Kasumi-1 (cell line): ENCODE measurements at regions not wholly inside any gene's neighbourhood (a gene's known extent, or its start where the extent isn't known, plus 50 kb on each side); places are given as distances from the start of the nearest gene placed in this dataset.

Experiments used
- DNase-seq, 2 experiments: peaks; one replicate each; lab custom pipeline; 2025; lab: John Stamatoyannopoulos, UW

GRCh38 chr10:58996866-58997265, 179.6 kb upstream of the PHYHIPL start:
- no peak for DNase-seq

- no peak for DNase-seq
Observed at GRCh38 chr10:58998924-58999713, 177.3 kb upstream of the PHYHIPL start.

GRCh38 chr10:59000162-59000825, 176.1 kb upstream of the PHYHIPL start:
- DNase-seq: no peak

GRCh38 chr10:59002011-59002410, 174.4 kb upstream of the PHYHIPL start:
- DNase-seq: no peak

GRCh38 chr10:59003203-59003602, 173.2 kb upstream of the PHYHIPL start:
- no peak for DNase-seq

GRCh38 chr10:59004392-59004791, 172.1 kb upstream of the PHYHIPL start:
- no peak for DNase-seq

DNA sequence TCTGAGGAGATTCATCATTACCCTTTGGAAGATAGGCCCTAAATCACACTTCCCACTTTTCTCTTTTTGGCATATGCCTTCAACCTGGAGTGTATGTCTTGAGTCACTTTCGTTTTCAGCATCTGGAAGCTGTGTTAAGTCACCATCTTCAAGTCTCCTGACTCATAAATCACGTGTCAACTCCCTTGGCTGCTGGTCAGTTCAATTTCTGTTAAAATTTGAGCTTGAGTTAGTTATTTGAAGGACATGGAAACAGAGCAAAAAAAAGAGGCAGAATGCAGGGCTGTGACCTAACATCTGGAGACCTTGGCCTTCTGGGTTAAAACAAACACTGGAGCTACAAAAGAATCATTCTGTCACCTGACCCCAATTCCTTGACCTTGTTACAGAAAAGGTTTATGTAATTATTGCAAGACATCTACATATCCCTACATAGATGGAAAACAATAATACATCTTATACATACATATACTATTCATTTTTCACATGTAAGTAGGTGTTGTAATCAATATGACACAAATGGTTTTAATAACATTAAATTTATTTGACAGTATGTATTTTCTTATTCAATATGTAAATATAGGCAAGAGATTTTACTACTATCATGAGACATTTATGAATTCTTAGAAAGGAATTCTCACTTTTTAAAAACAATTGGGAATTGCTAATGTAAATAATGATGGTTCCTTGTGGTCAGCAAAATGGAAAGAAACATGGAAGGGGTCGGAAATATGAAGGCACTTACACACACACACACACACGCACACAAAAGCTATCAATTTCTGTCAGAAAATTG, 169.7 kb upstream of the PHYHIPL start:
- no peak for DNase-seq

DNA sequence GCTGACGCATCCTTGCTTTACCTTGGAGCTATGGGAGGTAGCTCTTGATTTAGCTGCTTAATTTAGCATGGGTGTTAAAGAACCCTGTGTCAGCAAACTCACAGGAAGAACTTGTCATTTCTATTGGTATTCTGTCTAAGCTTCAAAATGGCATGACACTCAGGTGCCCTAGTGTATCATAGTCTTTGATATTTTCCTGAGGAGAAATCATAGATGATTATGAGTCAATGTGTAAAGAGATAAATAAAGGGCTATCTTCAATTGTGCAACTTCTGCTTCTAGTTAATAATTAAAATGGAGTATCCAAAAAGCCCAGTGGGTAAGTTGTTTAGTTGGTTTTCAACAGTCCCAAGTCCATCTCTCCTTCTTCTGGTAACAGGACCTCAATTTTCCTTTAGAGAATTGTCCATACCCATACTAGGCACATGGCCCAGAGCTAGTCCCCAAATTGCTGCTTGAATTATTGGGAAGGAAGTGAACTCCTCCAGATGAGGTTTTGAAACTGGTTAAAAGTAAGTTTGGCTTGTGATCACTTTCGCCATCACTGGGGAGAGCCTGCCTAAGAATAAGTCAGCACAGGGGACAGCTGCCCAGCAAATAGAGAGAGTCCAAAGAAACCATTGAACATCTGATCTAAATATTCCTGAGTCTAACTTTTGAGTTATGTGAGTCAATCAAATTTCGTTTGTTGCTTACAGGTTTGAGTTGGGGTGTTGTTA, 169.0 kb upstream of the PHYHIPL start:
- DNase-seq: peak in 1 of 2 experiments; percentile 23

- DNase-seq: no peak
Observed at GRCh38 chr10:59008452-59008851, 168.0 kb upstream of the PHYHIPL start.

- DNase-seq: no peak
Observed at GRCh38 chr10:59011972-59012632, 164.3 kb upstream of the PHYHIPL start.

DNA sequence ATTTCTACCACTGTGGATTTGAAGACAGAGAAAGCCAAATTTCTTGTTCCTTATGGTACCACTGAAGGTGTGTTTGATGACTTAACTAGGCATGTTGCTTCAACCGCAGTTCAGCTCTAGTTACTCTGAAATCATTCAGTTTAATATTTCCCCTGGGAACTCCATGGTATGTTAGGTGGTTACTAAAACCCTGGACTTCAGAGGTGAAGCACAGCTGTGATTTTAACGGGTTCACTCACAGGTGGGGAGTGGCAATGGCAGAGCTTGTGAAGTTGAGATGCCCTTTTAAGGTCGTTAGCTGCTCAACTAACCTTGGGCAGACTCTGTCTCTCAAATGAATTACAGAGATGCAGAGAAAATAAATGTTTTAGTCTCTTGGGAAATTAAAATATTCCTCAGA, 163.6 kb upstream of the PHYHIPL start:
- no peak for DNase-seq

DNA sequence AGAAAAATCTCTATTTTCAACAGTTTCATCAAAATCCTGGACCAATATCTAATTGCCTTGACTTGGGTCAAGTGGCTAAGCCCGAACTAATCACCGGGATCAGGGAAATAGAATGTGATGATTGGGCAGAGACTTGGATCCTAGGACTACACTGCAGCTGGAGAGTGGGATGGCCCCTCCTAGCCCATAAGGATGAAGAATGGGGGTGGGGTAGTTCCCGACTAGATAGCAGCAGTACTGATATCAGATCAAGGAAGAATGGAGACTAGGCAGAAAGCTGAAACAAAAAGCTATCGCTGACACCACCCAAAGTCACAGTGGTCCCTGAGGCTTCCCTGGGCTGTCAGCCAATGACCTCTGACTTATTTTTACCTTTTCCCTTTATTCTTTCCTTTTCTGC, 160.4 kb upstream of the PHYHIPL start:
- no peak for DNase-seq

- no peak for DNase-seq
Observed at GRCh38 chr10:59018977-59019376, 157.5 kb upstream of the PHYHIPL start.

- DNase-seq: peak in 1 of 2 experiments; percentile 12
Observed at GRCh38 chr10:59019603-59020002, 156.8 kb upstream of the PHYHIPL start.

DNA sequence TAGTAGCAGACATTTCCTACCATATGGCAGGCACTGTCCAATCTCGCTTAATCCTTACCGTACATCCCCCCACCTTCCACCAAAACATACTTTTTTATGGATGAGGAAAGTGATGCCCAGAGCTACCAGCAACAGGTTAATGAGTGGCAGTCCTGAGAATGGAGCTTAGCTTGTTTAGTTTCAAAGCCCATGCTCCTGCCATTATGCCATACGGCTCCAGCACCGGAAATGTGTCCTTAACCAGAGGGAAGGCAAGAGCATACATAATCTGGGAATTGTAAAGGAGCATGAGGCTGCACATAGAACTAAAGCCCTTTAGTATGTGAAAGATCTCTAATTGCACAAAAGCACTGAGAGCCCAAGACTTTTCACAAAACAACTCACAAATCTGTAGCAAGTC, 155.9 kb upstream of the PHYHIPL start:
- no peak for DNase-seq

GRCh38 chr10:59025981-59026765, 150.3 kb upstream of the PHYHIPL start:
- DNase-seq: no peak

DNA sequence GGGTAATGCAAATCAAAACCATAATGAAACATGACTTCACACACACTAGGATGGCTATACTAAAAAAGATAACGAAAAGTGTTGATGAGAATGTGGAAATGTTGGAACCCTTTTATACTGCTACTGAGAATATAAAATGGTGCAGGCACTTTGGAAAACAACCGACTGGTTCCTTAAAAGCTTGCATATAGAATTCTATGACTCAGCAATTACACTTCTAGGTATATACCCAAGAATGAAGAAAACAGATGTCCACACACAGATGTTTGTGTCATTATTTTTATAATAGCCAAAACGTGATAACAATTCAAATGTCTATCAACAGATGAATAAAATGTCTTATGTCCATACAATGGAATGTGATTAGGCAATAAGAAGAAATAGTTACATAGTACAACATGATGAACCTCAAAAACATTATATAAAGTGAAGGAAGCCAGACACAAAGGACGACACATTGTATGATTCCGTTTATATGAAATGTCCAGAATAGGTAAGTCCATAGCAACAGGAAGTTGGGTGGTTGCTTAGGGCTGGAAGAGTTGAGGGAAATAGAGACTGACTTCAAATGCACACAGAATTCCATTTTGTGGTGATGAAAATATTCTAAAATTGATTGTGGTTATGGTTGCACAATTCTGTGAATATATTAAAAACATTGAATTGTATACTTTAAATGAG, 148.3 kb upstream of the PHYHIPL start:
- DNase-seq: no peak

DNA sequence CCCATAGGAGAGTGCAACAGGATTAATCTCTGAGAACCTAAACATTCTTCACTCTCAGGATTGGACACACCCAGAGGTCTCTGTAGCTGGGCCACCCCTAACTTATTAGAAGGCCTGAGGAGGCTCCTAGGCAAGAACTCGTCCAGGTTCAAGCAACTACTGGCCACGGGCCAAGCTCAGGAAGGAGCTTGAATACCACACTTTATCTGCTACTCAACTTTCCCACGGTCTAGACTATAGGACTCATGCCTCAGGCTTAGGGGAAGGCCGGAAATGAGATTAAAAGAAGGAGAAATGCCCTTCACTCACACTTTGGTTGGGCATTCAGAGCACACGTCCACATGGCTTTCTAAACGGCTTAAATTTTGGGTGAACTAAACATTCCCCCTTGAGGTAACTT, 142.8 kb upstream of the PHYHIPL start:
- no peak for DNase-seq

GRCh38 chr10:59036311-59037017, 140.0 kb upstream of the PHYHIPL start:
- no peak for DNase-seq

DNA sequence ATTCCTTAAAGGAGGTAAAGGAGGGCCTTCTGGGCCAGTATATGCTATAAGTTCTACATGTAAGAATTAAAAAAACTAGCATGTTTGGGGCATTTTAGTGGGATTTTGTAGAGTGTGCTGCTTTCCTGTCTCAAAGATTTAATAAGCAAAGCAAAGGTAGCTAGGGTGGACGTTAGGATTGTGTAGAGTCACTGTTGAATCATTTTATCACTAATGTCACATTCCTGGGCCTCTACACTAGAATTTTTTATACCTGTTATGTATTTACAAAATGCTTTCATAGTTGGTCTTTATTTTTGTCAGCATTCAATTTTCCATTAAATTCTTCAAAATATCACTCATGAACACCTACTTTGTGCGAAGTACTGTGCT, 139.4 kb upstream of the PHYHIPL start:
- no peak for DNase-seq
